ENCODE measurements at regions not wholly inside any gene's neighbourhood (a gene's known extent, or its start where the extent isn't known, plus 50 kb on each side); places are given as distances from the start of the nearest gene placed in this dataset.

- no peak for TF ChIP-seq CTCF (conservative IDR thresholded peaks at IDR 0.05; ENCODE audit: low read depth, low read length)
- no peak for DNase-seq (ENCODE audit: low read depth)
- H3K4me3 ChIP-seq (ENCODE audit: low read depth, low read length) = no peak overlapping the region
These were observed 531.8 kb downstream of the EFNB2 start for GRCh38 chr13:106003651-106004050.

DNA sequence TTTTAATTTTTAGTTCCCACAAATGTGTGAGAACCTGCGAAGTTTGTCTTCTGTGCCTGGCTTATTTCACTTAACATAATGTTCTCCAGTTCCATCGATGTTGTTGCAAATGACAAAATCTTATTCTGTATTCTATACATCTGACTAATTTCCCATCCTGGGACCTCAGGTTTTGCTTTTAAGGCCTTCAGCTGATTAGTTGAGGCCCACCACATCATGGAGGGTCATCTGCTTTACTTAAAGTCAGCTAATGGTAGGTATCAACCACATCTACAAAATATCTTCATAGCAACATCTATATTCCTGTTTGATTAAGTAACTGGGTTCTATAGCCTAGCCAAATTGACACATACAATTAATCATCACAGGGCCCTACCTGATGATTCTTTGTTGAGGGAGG is 534.0 kb downstream of the EFNB2 start:
- TF ChIP-seq CTCF (conservative IDR thresholded peaks at IDR 0.05; ENCODE audit: low read depth, low read length) = no peak
- no peak overlapping the region for H3K4me3 ChIP-seq (ENCODE audit: low read depth, low read length)
- DNase-seq (ENCODE audit: low read depth) = no peak

DNA sequence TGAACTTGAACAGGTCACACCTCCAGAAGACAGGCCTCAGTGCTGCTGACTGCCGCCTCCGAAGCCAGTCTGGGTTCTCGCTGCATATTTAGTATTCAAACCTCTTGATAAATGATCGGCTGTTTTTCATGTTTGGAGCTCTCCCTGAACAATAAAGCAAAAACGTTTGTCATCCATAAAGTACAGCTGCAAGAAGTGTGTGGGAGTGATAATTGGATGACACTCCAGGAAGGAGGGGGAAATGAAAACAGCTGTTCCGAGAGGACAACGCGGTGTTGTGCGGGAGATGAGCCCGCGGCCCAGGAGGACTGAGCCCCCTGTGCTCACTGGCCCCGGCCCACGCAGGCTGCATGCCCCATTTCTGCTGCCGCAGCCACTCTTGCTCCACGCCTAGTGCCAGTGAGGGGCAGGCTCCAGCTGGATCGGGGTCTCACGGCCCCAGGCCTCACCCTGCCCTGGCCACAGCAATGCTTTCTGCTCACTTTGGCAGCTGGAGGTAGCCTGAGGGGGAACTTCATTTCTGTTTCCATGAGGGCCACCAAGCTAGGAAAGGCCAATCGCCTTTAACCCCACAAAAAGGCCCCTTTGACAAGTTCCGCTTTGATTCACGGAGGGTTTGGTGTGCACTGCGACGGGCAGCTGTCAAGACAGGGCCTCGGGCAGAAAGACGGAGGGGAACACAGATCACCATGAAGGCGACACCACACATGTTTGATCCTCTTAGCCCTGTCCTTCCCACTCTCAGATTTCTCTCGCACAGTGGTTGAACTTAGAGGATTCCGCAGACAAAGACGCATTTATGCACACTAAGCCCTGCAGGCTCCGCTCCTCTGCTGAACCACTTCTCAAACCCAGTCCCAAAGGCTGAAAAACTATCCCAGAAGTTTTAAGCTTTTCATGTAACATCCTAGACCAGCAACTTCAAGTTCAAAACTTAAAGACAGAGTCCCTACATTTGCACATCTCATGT is 537.6 kb downstream of the EFNB2 start:
- DNase-seq (ENCODE audit: low read depth) = no peak
- TF ChIP-seq CTCF (conservative IDR thresholded peaks at IDR 0.05; ENCODE audit: low read depth, low read length) = no peak
- no peak overlapping the region for H3K4me3 ChIP-seq (ENCODE audit: low read depth, low read length)

DNA sequence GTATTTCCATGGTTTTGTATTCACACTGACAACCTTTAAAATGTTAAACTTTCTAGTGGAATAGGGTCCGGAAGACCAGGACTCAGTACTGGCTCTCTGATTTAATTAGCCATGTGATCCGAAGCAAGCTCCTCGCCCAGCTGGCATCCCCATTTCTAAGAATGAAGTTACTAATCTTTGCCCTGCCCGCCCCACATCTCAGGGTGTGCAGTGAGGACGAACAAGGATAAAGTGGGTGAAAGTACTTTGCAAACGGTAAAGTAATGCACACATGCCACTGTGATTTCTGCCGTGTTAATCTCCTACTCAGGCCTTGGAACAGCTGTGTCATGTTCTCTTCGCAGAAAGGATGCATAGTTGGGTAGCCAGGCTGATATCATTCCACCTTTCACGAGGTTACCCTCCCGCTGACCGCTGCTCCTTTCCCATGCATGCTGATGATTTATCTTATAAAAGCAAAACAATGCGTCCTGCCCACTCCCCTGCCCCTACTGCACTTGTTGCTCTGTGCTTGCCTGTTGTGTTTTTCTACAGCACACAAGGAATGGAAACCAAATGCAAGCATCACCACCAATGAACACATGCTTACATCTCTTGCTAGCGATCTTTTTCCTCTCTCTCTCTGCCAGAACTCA is 539.0 kb downstream of the EFNB2 start:
- no peak for TF ChIP-seq CTCF (conservative IDR thresholded peaks at IDR 0.05; ENCODE audit: low read depth, low read length)
- no peak for DNase-seq (ENCODE audit: low read depth)

GRCh38 chr13:105994340-105994739 is 541.1 kb downstream of the EFNB2 start:
- no peak for DNase-seq (ENCODE audit: low read depth)
- TF ChIP-seq CTCF (conservative IDR thresholded peaks at IDR 0.05; ENCODE audit: low read depth, low read length) = no peak
- H3K4me3 ChIP-seq (ENCODE audit: low read depth, low read length) = no peak overlapping the region

More for the DNA sequence above, 539.0 kb downstream of the EFNB2 start:
- no peak overlapping the region for H3K4me3 ChIP-seq (ENCODE audit: low read depth, low read length)

DNA sequence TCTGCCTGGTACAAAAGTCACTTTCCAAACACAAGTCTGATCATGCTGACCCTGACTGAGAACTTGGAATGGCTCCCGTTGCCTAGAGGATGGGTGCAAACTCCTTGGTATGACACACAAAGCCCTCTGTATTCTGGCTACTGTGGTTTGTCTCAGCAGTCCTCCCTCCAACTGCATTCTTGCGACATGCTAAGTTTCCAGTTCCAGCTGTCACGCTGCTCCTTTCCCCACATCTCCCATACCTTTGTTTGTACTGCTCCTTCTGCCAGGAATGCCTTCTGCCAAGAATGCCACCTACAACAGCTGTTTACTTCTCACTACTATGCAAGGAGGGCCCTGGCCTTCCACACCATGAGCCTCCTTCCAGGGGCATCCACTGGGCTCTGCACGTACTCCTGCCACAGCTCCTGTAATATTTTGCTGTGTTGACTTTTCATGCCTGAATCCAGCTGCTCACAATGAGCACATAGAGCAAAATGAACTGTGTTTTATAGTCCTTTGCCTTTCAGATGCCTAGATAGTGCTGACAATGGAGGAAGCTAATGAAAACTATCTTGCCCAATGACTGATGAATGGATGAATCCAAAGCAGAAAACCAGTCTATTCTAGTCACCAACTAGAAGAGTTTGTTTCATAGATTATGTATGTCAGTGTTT is 543.7 kb downstream of the EFNB2 start:
- peak; percentile 62 for DNase-seq (ENCODE audit: low read depth)
- TF ChIP-seq CTCF (conservative IDR thresholded peaks at IDR 0.05; ENCODE audit: low read depth, low read length) = no peak
- no peak overlapping the region for H3K4me3 ChIP-seq (ENCODE audit: low read depth, low read length)
